ENCODE measurements at regions not wholly inside any gene's neighbourhood (a gene's known extent, or its start where the extent isn't known, plus 50 kb on each side); places are given as distances from the start of the nearest gene placed in this dataset.

DNA sequence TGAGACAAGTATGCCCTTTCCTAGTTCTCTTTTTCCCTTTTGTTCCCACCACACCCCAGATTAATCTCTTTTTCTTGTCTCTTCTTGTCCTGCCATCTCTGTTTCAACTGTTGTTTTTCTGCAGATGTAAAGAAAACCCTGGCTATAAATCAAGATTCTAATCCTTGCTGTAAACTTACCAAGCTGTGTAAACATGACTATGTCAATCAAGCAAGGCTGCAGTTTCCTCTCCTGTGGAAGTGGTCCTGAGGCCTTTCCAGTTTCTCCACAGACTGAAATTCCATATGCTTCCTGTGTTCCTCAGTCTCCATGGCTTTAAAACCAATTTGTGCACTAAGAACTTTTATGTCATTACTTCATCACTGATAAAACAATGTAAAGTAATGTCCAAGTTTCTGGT lies 288.8 kb upstream of the PIK3C3 start:
- no peak for DNase-seq (ENCODE audit: low read depth)
- TF ChIP-seq, protein P1, sequence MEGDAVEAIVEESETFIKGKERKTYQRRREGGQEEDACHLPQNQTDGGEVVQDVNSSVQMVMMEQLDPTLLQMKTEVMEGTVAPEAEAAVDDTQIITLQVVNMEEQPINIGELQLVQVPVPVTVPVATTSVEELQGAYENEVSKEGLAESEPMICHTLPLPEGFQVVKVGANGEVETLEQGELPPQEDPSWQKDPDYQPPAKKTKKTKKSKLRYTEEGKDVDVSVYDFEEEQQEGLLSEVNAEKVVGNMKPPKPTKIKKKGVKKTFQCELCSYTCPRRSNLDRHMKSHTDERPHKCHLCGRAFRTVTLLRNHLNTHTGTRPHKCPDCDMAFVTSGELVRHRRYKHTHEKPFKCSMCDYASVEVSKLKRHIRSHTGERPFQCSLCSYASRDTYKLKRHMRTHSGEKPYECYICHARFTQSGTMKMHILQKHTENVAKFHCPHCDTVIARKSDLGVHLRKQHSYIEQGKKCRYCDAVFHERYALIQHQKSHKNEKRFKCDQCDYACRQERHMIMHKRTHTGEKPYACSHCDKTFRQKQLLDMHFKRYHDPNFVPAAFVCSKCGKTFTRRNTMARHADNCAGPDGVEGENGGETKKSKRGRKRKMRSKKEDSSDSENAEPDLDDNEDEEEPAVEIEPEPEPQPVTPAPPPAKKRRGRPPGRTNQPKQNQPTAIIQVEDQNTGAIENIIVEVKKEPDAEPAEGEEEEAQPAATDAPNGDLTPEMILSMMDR (conservative IDR thresholded peaks at IDR 0.05; ENCODE audit: low read depth, low read length), result no peak
- no peak overlapping the region for H3K4me3 ChIP-seq (ENCODE audit: low read depth, low read length)

DNA sequence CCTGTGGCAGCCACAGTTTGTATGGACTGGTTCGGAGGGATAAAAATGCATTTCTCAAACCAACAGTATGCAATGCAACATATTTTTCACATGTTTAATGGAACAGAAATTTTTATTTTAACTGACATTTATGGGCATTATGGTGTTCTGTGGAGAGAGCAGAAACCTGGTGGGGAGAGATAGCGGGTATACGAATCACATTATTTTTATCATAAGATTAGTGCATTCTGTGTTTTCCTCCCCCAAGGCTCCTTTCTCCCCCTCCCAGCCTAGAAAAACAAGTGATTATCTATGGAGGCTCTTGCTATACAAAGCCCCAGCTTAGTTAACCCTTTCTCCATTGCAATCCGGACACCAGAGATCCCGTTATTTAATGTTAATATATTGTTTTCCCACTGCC lies 289.8 kb upstream of the PIK3C3 start:
- no peak for DNase-seq (ENCODE audit: low read depth)
- H3K4me3 ChIP-seq (ENCODE audit: low read depth, low read length), result no peak overlapping the region
- TF ChIP-seq, protein P1 (conservative IDR thresholded peaks at IDR 0.05; ENCODE audit: low read depth, low read length), result no peak

DNA sequence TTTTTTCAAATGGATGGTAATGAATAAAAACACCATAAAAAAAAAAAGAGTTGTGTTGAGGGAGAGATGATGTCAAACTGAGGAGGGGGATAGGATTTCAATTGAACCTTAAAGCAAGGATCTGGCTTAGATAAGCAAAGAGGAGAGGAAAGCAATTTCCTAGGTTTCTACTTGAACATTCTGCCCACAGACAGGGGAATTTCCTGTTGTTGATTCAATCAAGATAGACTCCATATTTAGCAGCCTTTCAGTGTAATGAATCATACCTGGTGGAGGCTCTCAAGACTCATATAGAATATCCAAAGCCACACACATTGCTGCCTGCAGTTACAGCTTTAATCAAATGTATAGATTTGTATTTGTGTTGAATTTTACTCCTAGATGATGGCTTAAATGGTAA lies 294.4 kb upstream of the PIK3C3 start:
- no peak overlapping the region for H3K4me3 ChIP-seq (ENCODE audit: low read depth, low read length)
- DNase-seq (ENCODE audit: low read depth), result peak; percentile 47
- TF ChIP-seq, protein P1 (conservative IDR thresholded peaks at IDR 0.05; ENCODE audit: low read depth, low read length), result no peak

DNA sequence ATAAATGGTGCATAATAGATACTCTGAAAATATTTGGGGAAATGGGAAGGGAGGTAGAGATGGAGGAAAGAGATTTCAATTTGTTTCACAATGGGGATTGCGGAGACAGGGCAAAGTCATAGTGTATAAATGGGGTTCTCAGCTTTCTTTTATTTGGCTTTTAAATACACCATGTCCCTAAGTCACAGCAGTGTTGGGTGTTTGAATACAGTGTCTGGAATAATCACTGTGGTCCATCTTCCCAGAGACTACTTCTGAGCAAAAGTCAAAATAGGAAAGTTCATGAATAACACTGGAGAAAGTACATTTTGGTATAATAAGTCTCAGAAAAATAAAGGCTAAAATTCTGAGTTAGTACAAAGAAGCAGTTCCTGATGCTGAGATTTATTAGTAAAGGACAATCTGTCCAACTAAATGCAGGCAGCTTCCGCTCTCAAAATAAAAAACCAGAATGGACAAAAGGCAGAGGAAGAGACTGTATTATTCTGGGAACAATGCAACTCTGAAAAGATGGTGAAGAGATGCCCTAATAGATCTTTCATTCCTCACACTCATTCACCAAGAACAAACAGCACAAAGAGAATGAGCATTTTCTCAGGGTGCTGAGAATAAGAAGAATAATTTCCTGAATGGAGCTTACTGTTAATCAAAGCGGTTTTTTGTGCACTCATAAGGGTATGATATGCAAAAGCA lies 295.4 kb upstream of the PIK3C3 start:
- no peak overlapping the region for H3K4me3 ChIP-seq (ENCODE audit: low read depth, low read length)
- DNase-seq (ENCODE audit: low read depth), result no peak
- TF ChIP-seq, protein P1 (conservative IDR thresholded peaks at IDR 0.05; ENCODE audit: low read depth, low read length), result no peak

DNA sequence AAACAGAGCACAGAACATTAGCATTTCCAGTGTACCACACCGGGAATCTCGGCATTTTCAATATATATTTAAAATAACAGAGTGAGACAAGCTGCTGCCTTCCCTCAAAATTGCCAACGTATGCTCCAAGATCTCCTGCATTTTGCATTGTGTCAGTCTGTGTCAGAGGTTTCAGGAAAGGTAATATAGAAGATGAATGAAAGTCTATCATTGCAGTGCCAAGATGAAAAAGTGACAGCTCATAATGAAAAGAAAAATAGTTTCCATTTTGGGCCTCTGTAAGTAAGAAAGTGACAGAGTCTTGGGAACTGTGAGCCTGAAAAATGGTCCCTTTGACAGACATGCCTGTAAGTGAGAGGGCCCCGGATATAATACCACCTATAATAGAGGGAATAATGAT lies 297.8 kb upstream of the PIK3C3 start:
- DNase-seq (ENCODE audit: low read depth), result no peak
- H3K4me3 ChIP-seq (ENCODE audit: low read depth, low read length), result no peak overlapping the region
- TF ChIP-seq, protein P1 (conservative IDR thresholded peaks at IDR 0.05; ENCODE audit: low read depth, low read length), result no peak

DNA sequence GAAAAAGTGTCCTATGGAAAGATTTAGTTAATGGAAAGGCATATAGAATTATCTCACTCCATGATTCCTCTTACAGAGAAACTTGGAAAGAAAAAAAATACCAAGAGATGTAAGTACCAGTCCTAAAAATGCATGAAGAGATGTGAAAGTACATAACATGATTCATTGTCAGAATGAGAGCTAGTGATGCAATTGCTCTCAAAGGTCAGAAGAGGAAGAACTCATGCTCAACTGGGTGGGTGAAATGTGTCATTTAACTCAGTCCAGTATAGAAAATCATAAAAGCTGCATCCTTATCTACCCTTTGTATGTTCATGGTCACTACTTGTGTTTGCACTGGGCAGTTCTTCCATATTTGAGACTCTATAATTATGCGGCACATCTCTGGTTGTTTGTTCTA lies 300.0 kb upstream of the PIK3C3 start:
- peak; percentile 58 for DNase-seq (ENCODE audit: low read depth)
- no peak overlapping the region for H3K4me3 ChIP-seq (ENCODE audit: low read depth, low read length)
- TF ChIP-seq, protein P1 (conservative IDR thresholded peaks at IDR 0.05; ENCODE audit: low read depth, low read length), result no peak

DNA sequence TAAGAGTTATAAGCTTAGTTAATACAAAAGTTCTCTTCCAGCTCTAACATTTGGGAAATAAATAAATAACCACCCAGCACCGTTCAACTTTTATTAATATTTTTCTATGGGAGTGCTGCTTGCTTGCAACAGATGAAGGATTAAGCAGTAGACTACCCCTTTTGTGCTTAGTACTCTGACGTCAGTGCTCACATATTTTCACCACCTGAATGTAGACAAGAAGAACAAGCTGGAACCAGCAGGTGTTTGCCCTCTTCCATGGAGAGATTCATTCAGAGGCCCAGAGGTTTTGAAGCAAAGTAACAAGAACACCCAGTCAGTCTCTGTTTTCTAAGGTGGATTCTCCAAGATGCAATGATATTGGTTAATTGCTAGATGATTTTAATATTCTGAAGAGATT lies 307.1 kb upstream of the PIK3C3 start:
- DNase-seq (ENCODE audit: low read depth), result no peak
- no peak overlapping the region for H3K4me3 ChIP-seq (ENCODE audit: low read depth, low read length)
- TF ChIP-seq, protein P1 (conservative IDR thresholded peaks at IDR 0.05; ENCODE audit: low read depth, low read length), result no peak
